Transverse colon (tissue), 4 donors: ENCODE measurements at regions not wholly inside any gene's neighbourhood (a gene's known extent, or its start where the extent isn't known, plus 50 kb on each side); places are given as distances from the start of the nearest gene placed in this dataset.

Source experiments
- DNase-seq: peaks from one replicate; pipeline ENCODE4 v3.0.0-alpha.2; 2019
- H3K27ac ChIP-seq, 4 donors: fragments of 200-600 bp; sonication (generic); 2 replicates each; pipeline ENCODE4 v1.5.1; 2016 to 2018; ENCODE audit warnings: inconsistent platforms in 4 of 4
- H3K27me3 ChIP-seq: fragments of 200-600 bp; sonication (generic); 2 replicates; pipeline ENCODE4 v1.5.1; 2017; ENCODE audit warnings: inconsistent platforms
- H3K36me3 ChIP-seq, 4 donors: fragments of 200-600 bp; sonication (generic); 2 replicates each; pipeline ENCODE4 v1.5.1; 2017 to 2019; ENCODE audit warnings: inconsistent platforms in 4 of 4
- H3K4me1 ChIP-seq, 4 donors: fragments of 200-600 bp; sonication (generic); 2 replicates each; pipeline ENCODE4 v1.5.1; 2017 to 2020; ENCODE audit warnings: inconsistent platforms in 4 of 4
- H3K4me3 ChIP-seq, 4 donors: fragments of 200-600 bp; sonication (generic); 1 replicate in 1 of 4; 2 replicates in 3 of 4; pipeline versions ENCODE4 v1.5.1 to v1.6.1; 2017 to 2019; ENCODE audit warnings: inconsistent platforms in 4 of 4
- H3K9me3 ChIP-seq, 2 donors: fragments of 200-600 bp; sonication (generic); 2 replicates each; pipeline ENCODE4 v1.5.1; 2017 to 2019; ENCODE audit warnings: inconsistent platforms in 2 of 2
- EP300 ChIP-seq: sonication (generic); formaldehyde crosslinking; IDR thresholded peaks from one replicate; pipeline ENCODE4 v1.6.1; 2017; ENCODE audit warnings: antibody characterized with exemption, low read depth
- POLR2A ChIP-seq: fragments of 450-650 bp; IDR thresholded peaks from one replicate; pipeline ENCODE4 v1.6.1; 2016; ENCODE audit warnings: antibody characterized with exemption, mild to moderate bottlenecking, moderate library complexity
- POLR2AphosphoS5 ChIP-seq, 3 donors: sonication (generic); formaldehyde crosslinking; IDR thresholded peaks; one replicate each; pipeline ENCODE4 v1.6.1; 2016; ENCODE audit warnings: antibody characterized with exemption in 3 of 3
- WGBS, 2 donors: methylation state at CpG; one replicate each; pipeline ENCODE4 v1.1.5; 2018; ENCODE audit warnings: low coverage in 1 of 2; 5-methylcytosine and 5-hydroxymethylcytosine counted together
- in situ Hi-C, 4 donors: fragments of 200-750 bp; cut with MboI; loops; one replicate each; pipeline versions ENCODE4 v1.15.0 to v1.15.1; 2017; ENCODE audit warnings: low sequenced_read_pairs in 3 of 4, low pct_ligation_motif_present in 1 of 4, low pct_unique_long_range_greater_than_20kb in 1 of 4
- intact Hi-C: fragments of 100-400 bp; cut with DNase I; formaldehyde crosslinking; loops from one replicate; pipeline ENCODE4 v1.15.1; 2023; ENCODE audit warnings: low total_unique reads
- TF ChIP-seq, protein P1 (sequence below), 5 experiments: fragments of 200-600 bp in 3 of 5; fragments of 450-650 bp in 2 of 5; sonication (generic) in 3 of 5; IDR thresholded peaks; 1 replicate in 2 of 5; 2 replicates in 3 of 5; pipeline ENCODE4 v1.5.1; 2016 to 2017; ENCODE audit warnings: antibody characterized with exemption in 5 of 5, inconsistent platforms in 3 of 5, mild to moderate bottlenecking in 2 of 5, moderate library complexity in 1 of 5

DNA sequence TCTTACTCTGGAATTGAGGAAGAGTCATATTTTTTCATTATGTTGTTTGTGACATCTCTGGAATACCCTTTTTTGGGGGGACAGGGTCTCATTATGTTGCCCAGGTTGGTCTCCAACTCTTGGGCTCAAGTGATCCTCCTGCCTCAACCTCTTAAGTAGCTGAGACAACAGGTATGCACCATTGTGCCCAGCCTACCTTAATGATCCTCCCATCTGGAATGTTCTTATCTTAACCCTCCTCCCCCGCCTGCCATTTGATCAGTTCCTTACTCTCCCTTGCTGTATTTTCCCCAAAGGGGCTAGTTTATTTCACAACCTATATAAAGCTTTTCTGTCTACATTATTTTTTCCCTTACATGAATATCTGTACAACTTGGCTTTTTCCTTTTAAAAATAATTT is 594.7 kb downstream of the METTL15 start:
- Histone ChIP-seq H3K36me3 (no peaks in the 10 kb centered on the region), H3K27ac (no peak overlapping the region), H3K27me3 (no peaks in the 10 kb centered on the region), H3K4me1 (no peaks in the 10 kb centered on the region), H3K4me3 (no peak overlapping the region), H3K9me3 (no peaks in the 10 kb centered on the region)
- no peak for TF ChIP-seq EP300
- no peak for TF ChIP-seq POLR2A
- TF ChIP-seq, protein P1, sequence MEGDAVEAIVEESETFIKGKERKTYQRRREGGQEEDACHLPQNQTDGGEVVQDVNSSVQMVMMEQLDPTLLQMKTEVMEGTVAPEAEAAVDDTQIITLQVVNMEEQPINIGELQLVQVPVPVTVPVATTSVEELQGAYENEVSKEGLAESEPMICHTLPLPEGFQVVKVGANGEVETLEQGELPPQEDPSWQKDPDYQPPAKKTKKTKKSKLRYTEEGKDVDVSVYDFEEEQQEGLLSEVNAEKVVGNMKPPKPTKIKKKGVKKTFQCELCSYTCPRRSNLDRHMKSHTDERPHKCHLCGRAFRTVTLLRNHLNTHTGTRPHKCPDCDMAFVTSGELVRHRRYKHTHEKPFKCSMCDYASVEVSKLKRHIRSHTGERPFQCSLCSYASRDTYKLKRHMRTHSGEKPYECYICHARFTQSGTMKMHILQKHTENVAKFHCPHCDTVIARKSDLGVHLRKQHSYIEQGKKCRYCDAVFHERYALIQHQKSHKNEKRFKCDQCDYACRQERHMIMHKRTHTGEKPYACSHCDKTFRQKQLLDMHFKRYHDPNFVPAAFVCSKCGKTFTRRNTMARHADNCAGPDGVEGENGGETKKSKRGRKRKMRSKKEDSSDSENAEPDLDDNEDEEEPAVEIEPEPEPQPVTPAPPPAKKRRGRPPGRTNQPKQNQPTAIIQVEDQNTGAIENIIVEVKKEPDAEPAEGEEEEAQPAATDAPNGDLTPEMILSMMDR (IDR thresholded peaks at IDR 0.05) = no peak
- TF ChIP-seq POLR2AphosphoS5 (IDR thresholded peaks at IDR 0.05) = no peak
- no peak for DNase-seq
- intact Hi-C loops = no loop called here
- WGBS, 2 donors = 75 to 78% methylated on average over 1 of the region's 1 CpG
- in situ Hi-C loops = no loop called here

GRCh38 chr11:28702450-28702790 is 594.2 kb downstream of the METTL15 start:
- TF ChIP-seq POLR2A (no peak), EP300 (no peak), POLR2AphosphoS5 (IDR thresholded peaks at IDR 0.05) (no peak)
- TF ChIP-seq, protein P1 (IDR thresholded peaks at IDR 0.05) = no peak
- intact Hi-C loops (no loop called here), in situ Hi-C loops (no loop called here)
- Histone ChIP-seq H3K4me1 (no peaks in the 10 kb centered on the region), H3K36me3 (no peaks in the 10 kb centered on the region), H3K27me3 (no peaks in the 10 kb centered on the region), H3K9me3 (no peaks in the 10 kb centered on the region), H3K4me3 (no peak overlapping the region), H3K27ac (no peak overlapping the region)
- no peak for DNase-seq
- 74 to 86% methylated on average over 1 of the region's 1 CpG for WGBS, 2 donors

- intact Hi-C loops = no loop called here
- DNase-seq = no peak
Observed at GRCh38 chr11:28701760-28702449, 593.7 kb downstream of the METTL15 start.

GRCh38 chr11:28699701-28700100 is 591.5 kb downstream of the METTL15 start:
- in situ Hi-C loops = loop anchor here in 2 of 4 donors (25.0 kb wide), 1 partner anchor 987 kb away; the partner anchor contains the start of gene BDNF (in 2 of the 2)
- Histone ChIP-seq H3K4me1 (no peaks in the 10 kb centered on the region), H3K27me3 (no peaks in the 10 kb centered on the region), H3K9me3 (no peaks in the 10 kb centered on the region), H3K27ac (no peak overlapping the region), H3K4me3 (no peak overlapping the region), H3K36me3 (no peaks in the 10 kb centered on the region)
- intact Hi-C loops = no loop called here
- TF ChIP-seq POLR2AphosphoS5 (IDR thresholded peaks at IDR 0.05) (no peak), EP300 (no peak), POLR2A (no peak)
- TF ChIP-seq, protein P1 (IDR thresholded peaks at IDR 0.05) = no peak
- DNase-seq = no peak

More at GRCh38 chr11:28701760-28702449, 593.7 kb downstream of the METTL15 start:
- TF ChIP-seq POLR2A = no peak
- TF ChIP-seq, protein P1 (IDR thresholded peaks at IDR 0.05) = no peak
- Histone ChIP-seq H3K4me1 (no peaks in the 10 kb centered on the region), H3K36me3 (no peaks in the 10 kb centered on the region), H3K27me3 (no peaks in the 10 kb centered on the region), H3K27ac (no peak overlapping the region), H3K9me3 (no peaks in the 10 kb centered on the region), H3K4me3 (no peak overlapping the region)
- 59 to 66% methylated on average over 3 to 5 of the region's 5 CpGs for WGBS, 2 donors
- in situ Hi-C loops = no loop called here
